GM21576 (cell line): ENCODE measurements at regions not wholly inside any gene's neighbourhood (a gene's known extent, or its start where the extent isn't known, plus 50 kb on each side); places are given as distances from the start of the nearest gene placed in this dataset.

Source experiments
- ATAC-seq: cut with Tn5 transposase; IDR thresholded peaks from one replicate; pipeline ENCODE4 v1.9.1; 2021; ENCODE audit warnings: mild to moderate bottlenecking, moderate library complexity; ENCODE audit not compliant: unreplicated experiment

GRCh38 chr5:33237471-33237870 is 203.3 kb upstream of the TARS1 start:
- no peak for ATAC-seq

GRCh38 chr5:33238826-33239695 is 201.7 kb upstream of the TARS1 start:
- ATAC-seq = no peak

- no peak for ATAC-seq
These were observed 200.2 kb upstream of the TARS1 start for GRCh38 chr5:33240558-33240957.

- peak; percentile 67 for ATAC-seq
These were observed 199.0 kb upstream of the TARS1 start for GRCh38 chr5:33241802-33242201.

- no peak for ATAC-seq
These were observed 198.5 kb upstream of the TARS1 start for GRCh38 chr5:33242277-33242676.

- no peak for ATAC-seq
These were observed 196.2 kb upstream of the TARS1 start for GRCh38 chr5:33244441-33245150.

GRCh38 chr5:33254579-33254978 is 186.2 kb upstream of the TARS1 start:
- no peak for ATAC-seq

GRCh38 chr5:33257807-33258429 is 182.8 kb upstream of the TARS1 start:
- no peak for ATAC-seq

GRCh38 chr5:33258553-33258952 is 182.2 kb upstream of the TARS1 start:
- no peak for ATAC-seq

GRCh38 chr5:33260098-33260497 is 180.7 kb upstream of the TARS1 start:
- ATAC-seq = no peak

- ATAC-seq = no peak
These were observed 179.5 kb upstream of the TARS1 start for GRCh38 chr5:33261305-33261704.

- no peak for ATAC-seq
These were observed 179.0 kb upstream of the TARS1 start for GRCh38 chr5:33261747-33262146.

- no peak for ATAC-seq
These were observed 173.0 kb upstream of the TARS1 start for GRCh38 chr5:33267801-33268200.

- no peak for ATAC-seq
These were observed 172.4 kb upstream of the TARS1 start for GRCh38 chr5:33268374-33268773.

GRCh38 chr5:33270671-33271070 is 170.1 kb upstream of the TARS1 start:
- no peak for ATAC-seq

- no peak for ATAC-seq
These were observed 169.2 kb upstream of the TARS1 start for GRCh38 chr5:33271606-33272005.

- no peak for ATAC-seq
These were observed 168.5 kb upstream of the TARS1 start for GRCh38 chr5:33272288-33272687.

GRCh38 chr5:33273985-33274384 is 166.8 kb upstream of the TARS1 start:
- no peak for ATAC-seq

- ATAC-seq = no peak
These were observed 165.4 kb upstream of the TARS1 start for GRCh38 chr5:33275391-33275790.

GRCh38 chr5:33275921-33276627 is 164.7 kb upstream of the TARS1 start:
- no peak for ATAC-seq

GRCh38 chr5:33276628-33276950 is 164.2 kb upstream of the TARS1 start:
- no peak for ATAC-seq
